ENCODE measurements at regions not wholly inside any gene's neighbourhood (a gene's known extent, or its start where the extent isn't known, plus 50 kb on each side); places are given as distances from the start of the nearest gene placed in this dataset.

DNA sequence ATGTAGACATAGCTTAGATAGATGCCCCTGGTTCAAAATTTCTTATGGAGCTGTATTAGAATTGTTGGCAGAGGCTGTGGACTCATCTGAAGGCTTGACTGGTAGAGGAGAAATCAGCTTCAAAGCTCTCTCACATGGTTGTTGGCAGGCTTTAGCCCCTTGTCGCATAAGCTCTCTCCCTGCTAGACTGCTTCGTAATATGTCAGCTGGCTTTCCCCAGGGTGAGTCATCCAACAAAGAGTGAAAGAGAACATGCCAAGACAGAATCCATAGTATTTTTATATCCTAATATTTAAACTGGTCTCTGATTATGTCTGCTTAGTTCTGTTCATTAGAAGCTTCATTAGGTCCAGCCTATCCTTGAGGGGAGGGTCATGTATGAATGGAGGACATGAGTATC, 427.4 kb upstream of the NAALADL2 start:
- Histone ChIP-seq H3K36me3 (ENCODE audit: insufficient read depth, low read length) (no peaks in the 10 kb centered on the region), H3K79me2 (ENCODE audit: insufficient read depth, low read length) (no peaks in the 10 kb centered on the region), H2AFZ (ENCODE audit: low read depth, low read length) (no peak overlapping the region), H3K4me1 (ENCODE audit: insufficient read depth, low read length) (no peaks in the 10 kb centered on the region), H3K4me3 (ENCODE audit: insufficient read depth, low read depth, low read length) (no peak overlapping the region), H3K27ac (ENCODE audit: low read depth, low read length) (no peak overlapping the region), H4K20me1 (ENCODE audit: insufficient read depth, low read length) (no peaks in the 10 kb centered on the region), H3K27me3 (ENCODE audit: insufficient read depth, low read length) (no peaks in the 10 kb centered on the region), H3K9me3 (ENCODE audit: insufficient read depth, low read depth, low read length) (no peaks in the 10 kb centered on the region), H3K4me2 (ENCODE audit: low read length) (no peak overlapping the region), H3K9ac (ENCODE audit: low read length) (no peak overlapping the region)
- TF ChIP-seq, protein P1, sequence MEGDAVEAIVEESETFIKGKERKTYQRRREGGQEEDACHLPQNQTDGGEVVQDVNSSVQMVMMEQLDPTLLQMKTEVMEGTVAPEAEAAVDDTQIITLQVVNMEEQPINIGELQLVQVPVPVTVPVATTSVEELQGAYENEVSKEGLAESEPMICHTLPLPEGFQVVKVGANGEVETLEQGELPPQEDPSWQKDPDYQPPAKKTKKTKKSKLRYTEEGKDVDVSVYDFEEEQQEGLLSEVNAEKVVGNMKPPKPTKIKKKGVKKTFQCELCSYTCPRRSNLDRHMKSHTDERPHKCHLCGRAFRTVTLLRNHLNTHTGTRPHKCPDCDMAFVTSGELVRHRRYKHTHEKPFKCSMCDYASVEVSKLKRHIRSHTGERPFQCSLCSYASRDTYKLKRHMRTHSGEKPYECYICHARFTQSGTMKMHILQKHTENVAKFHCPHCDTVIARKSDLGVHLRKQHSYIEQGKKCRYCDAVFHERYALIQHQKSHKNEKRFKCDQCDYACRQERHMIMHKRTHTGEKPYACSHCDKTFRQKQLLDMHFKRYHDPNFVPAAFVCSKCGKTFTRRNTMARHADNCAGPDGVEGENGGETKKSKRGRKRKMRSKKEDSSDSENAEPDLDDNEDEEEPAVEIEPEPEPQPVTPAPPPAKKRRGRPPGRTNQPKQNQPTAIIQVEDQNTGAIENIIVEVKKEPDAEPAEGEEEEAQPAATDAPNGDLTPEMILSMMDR (IDR thresholded peaks at IDR 0.05; ENCODE audit: insufficient read depth, low read depth, low read length), result no peak
- no peak for TF ChIP-seq EZH2 (IDR thresholded peaks at IDR 0.05; ENCODE audit: insufficient read depth, low read length)
- Mint-ChIP-seq H3K4me1 (ENCODE audit: low read depth, unreplicated experiment) (no peaks in the 10 kb centered on the region), H3K27me3 (ENCODE audit: low read depth, unreplicated experiment) (no peaks in the 10 kb centered on the region), H3K36me3 (ENCODE audit: low read depth, unreplicated experiment) (no peaks in the 10 kb centered on the region), H3K27ac (ENCODE audit: unreplicated experiment) (peak overlapping the region; percentile 62), H3K9me3 (ENCODE audit: unreplicated experiment) (peaks cover 2% of the 10 kb centered on the region), H3K4me3 (ENCODE audit: unreplicated experiment) (no peak overlapping the region)
- FAIRE-seq (no peak), DNase-seq (ENCODE audit: low read depth) (peak; percentile 39)

DNA sequence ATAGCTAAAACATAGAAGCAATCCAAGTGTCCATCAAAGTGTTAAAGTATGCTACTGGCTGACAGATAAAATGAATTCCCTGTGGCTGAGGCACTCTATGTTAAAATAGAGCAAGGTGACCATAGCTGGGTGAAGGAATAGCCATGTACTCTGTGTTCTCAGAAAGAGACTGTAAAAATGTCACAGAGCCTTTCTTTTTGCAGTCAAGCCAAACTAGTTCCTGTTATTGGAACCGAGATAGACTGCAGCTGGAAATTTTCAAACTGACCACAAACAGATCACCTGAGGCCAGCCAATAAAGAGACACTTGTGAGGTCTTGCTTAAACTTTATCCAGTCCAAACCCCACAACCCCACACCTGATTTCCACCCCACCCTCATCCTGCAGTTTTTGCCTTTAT, 422.8 kb upstream of the NAALADL2 start:
- FAIRE-seq, result no peak
- no peak overlapping the region for H3K9ac ChIP-seq (ENCODE audit: low read length)
- H3K79me2 ChIP-seq (ENCODE audit: insufficient read depth, low read length), result no peaks in the 10 kb centered on the region
- no peak for DNase-seq (ENCODE audit: low read depth)
- H3K4me1 Mint-ChIP-seq (ENCODE audit: low read depth, unreplicated experiment), result peaks cover 15% of the 10 kb centered on the region
- no peaks in the 10 kb centered on the region for H3K27me3 Mint-ChIP-seq (ENCODE audit: low read depth, unreplicated experiment)
- H3K9me3 ChIP-seq (ENCODE audit: insufficient read depth, low read depth, low read length), result no peaks in the 10 kb centered on the region
- no peaks in the 10 kb centered on the region for H3K27me3 ChIP-seq (ENCODE audit: insufficient read depth, low read length)
- no peak overlapping the region for H2AFZ ChIP-seq (ENCODE audit: low read depth, low read length)
- H4K20me1 ChIP-seq (ENCODE audit: insufficient read depth, low read length), result no peaks in the 10 kb centered on the region
- peaks cover 8% of the 10 kb centered on the region for H3K4me1 ChIP-seq (ENCODE audit: insufficient read depth, low read length)
- no peak overlapping the region for H3K27ac ChIP-seq (ENCODE audit: low read depth, low read length)
- no peaks in the 10 kb centered on the region for H3K36me3 Mint-ChIP-seq (ENCODE audit: low read depth, unreplicated experiment)
- no peak overlapping the region for H3K27ac Mint-ChIP-seq (ENCODE audit: unreplicated experiment)
- TF ChIP-seq, protein P1 (IDR thresholded peaks at IDR 0.05; ENCODE audit: insufficient read depth, low read depth, low read length), result no peak
- TF ChIP-seq EZH2 (IDR thresholded peaks at IDR 0.05; ENCODE audit: insufficient read depth, low read length), result no peak
- no peak overlapping the region for H3K4me3 ChIP-seq (ENCODE audit: insufficient read depth, low read depth, low read length)
- peaks cover 2% of the 10 kb centered on the region for H3K9me3 Mint-ChIP-seq (ENCODE audit: unreplicated experiment)
- H3K4me2 ChIP-seq (ENCODE audit: low read length), result no peak overlapping the region
- H3K4me3 Mint-ChIP-seq (ENCODE audit: unreplicated experiment), result no peak overlapping the region
- no peaks in the 10 kb centered on the region for H3K36me3 ChIP-seq (ENCODE audit: insufficient read depth, low read length)

DNA sequence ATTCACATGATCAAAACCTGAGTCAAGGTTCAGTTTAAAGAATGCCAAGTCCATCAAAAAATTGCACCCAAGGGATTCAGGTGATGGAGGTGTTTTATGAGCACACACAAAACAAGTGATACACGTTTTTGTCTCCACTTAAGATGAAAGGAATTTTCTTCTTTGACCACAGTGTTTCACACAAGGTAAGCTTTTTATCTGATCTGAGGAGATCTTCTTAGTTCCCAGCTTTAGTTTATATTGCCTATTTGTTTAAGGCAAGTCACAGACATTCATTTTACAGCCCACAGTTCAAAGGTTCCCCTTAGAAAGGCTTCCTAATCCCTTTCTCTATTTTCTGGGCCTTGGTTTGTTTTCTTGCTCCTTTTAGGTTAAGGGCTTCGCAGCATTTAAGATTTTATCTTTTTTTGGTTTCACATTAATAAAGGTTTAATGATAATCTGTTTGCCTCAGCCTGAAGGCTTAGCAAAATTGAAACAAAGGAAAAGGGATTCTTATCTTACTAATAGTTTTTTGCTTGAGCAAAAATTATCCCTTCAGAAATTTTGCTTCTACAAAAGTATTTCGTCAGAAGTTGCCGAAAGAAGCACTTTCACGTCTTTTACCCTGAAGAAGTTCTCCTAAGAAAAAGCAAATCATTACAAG, 420.5 kb upstream of the NAALADL2 start:
- Histone ChIP-seq H3K9ac (ENCODE audit: low read length) (peak overlapping the region; percentile 91), H3K27me3 (ENCODE audit: insufficient read depth, low read length) (no peaks in the 10 kb centered on the region), H3K27ac (ENCODE audit: low read depth, low read length) (peak overlapping the region; percentile 95), H3K4me3 (ENCODE audit: insufficient read depth, low read depth, low read length) (peak overlapping the region; percentile 92), H3K4me2 (ENCODE audit: low read length) (peak overlapping the region; percentile 91), H3K79me2 (ENCODE audit: insufficient read depth, low read length) (peaks cover 12% of the 10 kb centered on the region), H3K9me3 (ENCODE audit: insufficient read depth, low read depth, low read length) (no peaks in the 10 kb centered on the region), H2AFZ (ENCODE audit: low read depth, low read length) (peak overlapping the region; percentile 50), H4K20me1 (ENCODE audit: insufficient read depth, low read length) (no peaks in the 10 kb centered on the region), H3K36me3 (ENCODE audit: insufficient read depth, low read length) (no peaks in the 10 kb centered on the region), H3K4me1 (ENCODE audit: insufficient read depth, low read length) (peaks cover 8% of the 10 kb centered on the region)
- Mint-ChIP-seq H3K4me3 (ENCODE audit: unreplicated experiment) (no peak overlapping the region), H3K4me1 (ENCODE audit: low read depth, unreplicated experiment) (peaks cover 19% of the 10 kb centered on the region), H3K36me3 (ENCODE audit: low read depth, unreplicated experiment) (no peaks in the 10 kb centered on the region), H3K27ac (ENCODE audit: unreplicated experiment) (peak overlapping the region; percentile 99), H3K9me3 (ENCODE audit: unreplicated experiment) (no peaks in the 10 kb centered on the region), H3K27me3 (ENCODE audit: low read depth, unreplicated experiment) (no peaks in the 10 kb centered on the region)
- TF ChIP-seq, protein P1 (IDR thresholded peaks at IDR 0.05; ENCODE audit: insufficient read depth, low read depth, low read length), result no peak
- no peak for TF ChIP-seq EZH2 (IDR thresholded peaks at IDR 0.05; ENCODE audit: insufficient read depth, low read length)
- FAIRE-seq (peak; percentile 50), DNase-seq (ENCODE audit: low read depth) (no peak)
